GM19035 (cell line): ENCODE measurements at regions not wholly inside any gene's neighbourhood (a gene's known extent, or its start where the extent isn't known, plus 50 kb on each side); places are given as distances from the start of the nearest gene placed in this dataset.

Experiments
- ATAC-seq: cut with Tn5 transposase; IDR thresholded peaks from one replicate; pipeline ENCODE4 v1.9.1; 2021; ENCODE audit not compliant: unreplicated experiment

- ATAC-seq = no peak
Measured at GRCh38 chr4:53697016-53697685, 105.9 kb upstream of the LNX1 start.

GRCh38 chr4:53695540-53696463 lies 104.5 kb upstream of the LNX1 start:
- peak; percentile 58 for ATAC-seq

- no peak for ATAC-seq
Measured at GRCh38 chr4:53694666-53695065, 103.4 kb upstream of the LNX1 start.

GRCh38 chr4:53693909-53694308 lies 102.6 kb upstream of the LNX1 start:
- ATAC-seq = no peak

- no peak for ATAC-seq
Measured at GRCh38 chr4:53693408-53693807, 102.1 kb upstream of the LNX1 start.

- peak; percentile 56 for ATAC-seq
Measured at GRCh38 chr4:53688186-53688790, 97.0 kb upstream of the LNX1 start.

GRCh38 chr4:53686521-53686920 lies 95.2 kb upstream of the LNX1 start:
- no peak for ATAC-seq

GRCh38 chr4:53684136-53685130 lies 93.1 kb upstream of the LNX1 start:
- ATAC-seq = no peak

- no peak for ATAC-seq
Measured at GRCh38 chr4:53682908-53683307, 91.6 kb upstream of the LNX1 start.

GRCh38 chr4:53682196-53682595 lies 90.9 kb upstream of the LNX1 start:
- ATAC-seq = no peak

- ATAC-seq = no peak
Measured at GRCh38 chr4:53680598-53680997, 89.3 kb upstream of the LNX1 start.

GRCh38 chr4:53680168-53680567 lies 88.9 kb upstream of the LNX1 start:
- ATAC-seq = no peak

- no peak for ATAC-seq
Measured at GRCh38 chr4:53676402-53676871, 85.2 kb upstream of the LNX1 start.

GRCh38 chr4:53674903-53675302 lies 83.6 kb upstream of the LNX1 start:
- ATAC-seq = no peak

- ATAC-seq = no peak
Measured at GRCh38 chr4:53672873-53673272, 81.6 kb upstream of the LNX1 start.

- ATAC-seq = no peak
Measured at GRCh38 chr4:53671757-53672156, 80.5 kb upstream of the LNX1 start.

- no peak for ATAC-seq
Measured at GRCh38 chr4:53659737-53660136, 68.5 kb upstream of the LNX1 start.

- ATAC-seq = no peak
Measured at GRCh38 chr4:53659112-53659511, 67.8 kb upstream of the LNX1 start.

GRCh38 chr4:53658029-53658428 lies 66.7 kb upstream of the LNX1 start:
- ATAC-seq = no peak

- no peak for ATAC-seq
Measured at GRCh38 chr4:53656421-53656981, 65.2 kb upstream of the LNX1 start.
